HEK293 (cell line): ENCODE measurements at regions not wholly inside any gene's neighbourhood (a gene's known extent, or its start where the extent isn't known, plus 50 kb on each side); places are given as distances from the start of the nearest gene placed in this dataset.

Experiments used
- CTCF ChIA-PET: fragments of 350-600 bp; formaldehyde crosslinking; extraction: SDS; loops from one replicate; lab custom pipeline; 2021; ENCODE audit warnings: antibody characterized with exemption; lab: Yijun Ruan, JAX
- POLR2A ChIA-PET: fragments of 300-600 bp; formaldehyde crosslinking; extraction: SDS; loops from one replicate; lab custom pipeline; 2020; ENCODE audit warnings: antibody characterized with exemption, inconsistent platforms; lab: Yijun Ruan, JAX
- H3K27ac ChIP-seq: fragments of 200-500 bp; sonication (Bioruptor generic); 2 replicates; pipeline ENCODE4 v1.5.1; 2014; ENCODE audit warnings: low read depth, low read length, control low read depth, inconsistent platforms; ENCODE audit errors: extremely low read depth
- H3K36me3 ChIP-seq, 2 experiments: fragments of 200-500 bp in 1 of 2; sonication (Bioruptor generic) in 1 of 2; 1 replicate in 1 of 2; 2 replicates in 1 of 2; pipeline ENCODE4 v1.5.1; 2014 to 2017; ENCODE audit warnings: inconsistent platforms in 2 of 2, low read length in 2 of 2; ENCODE audit not compliant: control insufficient read depth in 2 of 2, insufficient read depth in 1 of 2
- H3K4me1 ChIP-seq: fragments of 200-500 bp; sonication (Bioruptor generic); 2 replicates; pipeline ENCODE4 v1.5.1; 2014; ENCODE audit warnings: mild to moderate bottlenecking, low read length, inconsistent platforms; ENCODE audit not compliant: control insufficient read depth, insufficient read depth
- H3K4me3 ChIP-seq: 2 replicates; pipeline ENCODE4 v1.5.1; 2011; ENCODE audit warnings: low read depth, mild to moderate bottlenecking, control low read depth, low read length, moderate library complexity
- H3K9me3 ChIP-seq: fragments of 200-500 bp; sonication (Bioruptor generic); 2 replicates; pipeline ENCODE4 v1.5.1; 2014; ENCODE audit warnings: low read depth, low read length, inconsistent platforms; ENCODE audit not compliant: control insufficient read depth, insufficient read depth
- IKZF3 ChIP-seq: fragments of 450-650 bp; IDR thresholded peaks from 2 replicates; pipeline ENCODE4 v1.5.0; 2018; ENCODE audit warnings: missing biosample characterization, mild to moderate bottlenecking, missing genetic modification characterization, moderate library complexity
- KLF1 ChIP-seq: fragments of 450-650 bp; formaldehyde crosslinking; IDR thresholded peaks from 2 replicates; pipeline ENCODE4 v1.5.1; 2016; ENCODE audit warnings: missing biosample characterization, missing genetic modification characterization
- OVOL3 ChIP-seq: fragments of 450-650 bp; formaldehyde crosslinking; IDR thresholded peaks from 2 replicates; pipeline ENCODE4 v1.5.1; 2016; ENCODE audit warnings: missing biosample characterization, missing genetic modification characterization
- SP2 ChIP-seq: fragments of 450-650 bp; formaldehyde crosslinking; IDR thresholded peaks from 2 replicates; pipeline ENCODE4 v1.5.1; 2016; ENCODE audit warnings: missing biosample characterization, missing genetic modification characterization
- ZBTB8A ChIP-seq: fragments of 450-650 bp; formaldehyde crosslinking; IDR thresholded peaks from 2 replicates; pipeline ENCODE4 v1.5.1; 2016; ENCODE audit warnings: missing biosample characterization, missing genetic modification characterization
- ZNF174 ChIP-seq: fragments of 450-650 bp; formaldehyde crosslinking; IDR thresholded peaks from 2 replicates; pipeline ENCODE4 v1.5.0; 2017; ENCODE audit warnings: missing biosample characterization, mild to moderate bottlenecking, missing genetic modification characterization
- ZNF24 ChIP-seq: fragments of 450-650 bp; formaldehyde crosslinking; IDR thresholded peaks from 2 replicates; pipeline ENCODE4 v1.5.1; 2016; ENCODE audit warnings: missing biosample characterization, missing genetic modification characterization
- ZNF274 ChIP-seq, 2 experiments: fragments of 200-500 bp in 1 of 2; fragments of 450-650 bp in 1 of 2; sonication (Bioruptor generic) in 1 of 2; formaldehyde crosslinking in 1 of 2; IDR thresholded peaks; 2 replicates each; pipeline versions ENCODE4 v1.5.1 to v1.6.1; 2014 to 2016; ENCODE audit warnings: borderline replicate concordance in 1 of 2, inconsistent platforms in 1 of 2, low read length in 1 of 2, missing biosample characterization in 1 of 2, missing genetic modification characterization in 1 of 2
- ZNF311 ChIP-seq: fragments of 450-650 bp; formaldehyde crosslinking; IDR thresholded peaks from 2 replicates; pipeline ENCODE4 v1.5.1; 2017; ENCODE audit warnings: missing biosample characterization, missing genetic modification characterization, borderline replicate concordance
- ZSCAN23 ChIP-seq: fragments of 450-650 bp; formaldehyde crosslinking; IDR thresholded peaks from 2 replicates; pipeline ENCODE4 v1.5.1; 2016; ENCODE audit warnings: missing biosample characterization, missing genetic modification characterization
- TF ChIP-seq, protein P1 (sequence below): fragments of 450-650 bp; formaldehyde crosslinking; IDR thresholded peaks from 2 replicates; pipeline ENCODE4 v1.5.1; 2016; ENCODE audit warnings: missing biosample characterization, missing genetic modification characterization
- TF ChIP-seq, protein P2 (sequence below): fragments of 450-650 bp; formaldehyde crosslinking; conservative IDR thresholded peaks from 2 replicates; pipeline ENCODE4 v1.5.1; 2016; ENCODE audit warnings: low read depth, missing biosample characterization, missing genetic modification characterization
- TF ChIP-seq, protein P3 (sequence below): fragments of 450-650 bp; formaldehyde crosslinking; IDR thresholded peaks from 2 replicates; pipeline ENCODE4 v1.5.1; 2016; ENCODE audit warnings: missing biosample characterization, missing genetic modification characterization
- TF ChIP-seq, protein P4 (sequence below): fragments of 450-650 bp; formaldehyde crosslinking; IDR thresholded peaks from 2 replicates; pipeline ENCODE4 v1.5.1; 2016; ENCODE audit warnings: missing biosample characterization, missing genetic modification characterization
- TF ChIP-seq, protein P5 (sequence below): fragments of 450-650 bp; formaldehyde crosslinking; IDR thresholded peaks from 2 replicates; pipeline ENCODE4 v1.5.1; 2017; ENCODE audit warnings: missing biosample characterization, missing genetic modification characterization

DNA sequence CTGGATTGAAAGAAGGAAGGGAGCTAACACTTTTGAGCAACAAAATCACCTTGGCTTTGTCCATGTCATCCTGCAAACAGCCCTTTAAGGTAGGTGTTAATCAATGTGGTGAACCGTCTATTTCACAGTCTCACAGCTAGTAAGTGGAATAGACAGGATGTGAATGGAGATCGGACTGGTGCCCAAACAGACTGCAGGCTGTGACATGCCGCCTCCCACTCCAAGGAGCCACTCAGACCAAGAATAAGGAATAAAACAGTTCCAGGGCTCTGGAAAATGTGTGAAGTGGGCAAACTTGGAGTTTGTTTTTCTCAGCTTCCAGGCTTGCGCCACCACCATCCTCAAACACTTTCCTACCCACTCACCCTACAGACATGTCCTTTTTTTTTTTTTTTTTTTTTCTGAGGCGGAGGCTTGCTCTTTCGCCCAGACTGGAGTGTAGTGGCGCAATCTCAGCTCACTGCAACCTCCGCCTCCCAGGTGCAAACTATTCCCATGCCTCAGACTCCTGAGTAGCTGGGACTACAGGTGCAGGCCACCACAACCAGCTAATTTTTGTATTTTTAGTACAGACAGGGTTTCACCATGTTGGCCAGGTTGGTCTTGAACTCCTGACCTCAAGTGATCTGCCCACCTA, 57.7 kb upstream of the SEC24B start:
- Histone ChIP-seq H3K9me3 (no peaks in the 10 kb centered on the region), H3K4me3 (no peak overlapping the region)
- TF ChIP-seq ZNF24 (tag by site-specific recombination) (no peak), ZBTB8A (tag by site-specific recombination) (no peak), OVOL3 (tag by site-specific recombination) (no peak), ZNF274 (IDR thresholded peaks at IDR 0.05; ENCODE audit: low read length) (no peak), ZNF274 (tag by site-specific recombination; IDR thresholded peaks at IDR 0.05; ENCODE audit: borderline replicate concordance) (no peak), ZNF174 (tag by site-specific recombination) (no peak), ZSCAN23 (tag by site-specific recombination) (no peak), ZNF311 (tag by site-specific recombination) (no peak), SP2 (no peak)
- TF ChIP-seq, protein P1, sequence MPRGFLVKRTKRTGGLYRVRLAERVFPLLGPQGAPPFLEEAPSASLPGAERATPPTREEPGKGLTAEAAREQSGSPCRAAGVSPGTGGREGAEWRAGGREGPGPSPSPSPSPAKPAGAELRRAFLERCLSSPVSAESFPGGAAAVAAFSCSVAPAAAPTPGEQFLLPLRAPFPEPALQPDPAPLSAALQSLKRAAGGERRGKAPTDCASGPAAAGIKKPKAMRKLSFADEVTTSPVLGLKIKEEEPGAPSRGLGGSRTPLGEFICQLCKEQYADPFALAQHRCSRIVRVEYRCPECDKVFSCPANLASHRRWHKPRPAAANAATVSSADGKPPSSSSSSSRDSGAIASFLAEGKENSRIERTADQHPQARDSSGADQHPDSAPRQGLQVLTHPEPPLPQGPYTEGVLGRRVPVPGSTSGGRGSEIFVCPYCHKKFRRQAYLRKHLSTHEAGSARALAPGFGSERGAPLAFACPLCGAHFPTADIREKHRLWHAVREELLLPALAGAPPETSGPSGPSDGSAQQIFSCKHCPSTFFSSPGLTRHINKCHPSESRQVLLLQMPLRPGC (tag by site-specific recombination), result no peak
- TF ChIP-seq, protein P2, sequence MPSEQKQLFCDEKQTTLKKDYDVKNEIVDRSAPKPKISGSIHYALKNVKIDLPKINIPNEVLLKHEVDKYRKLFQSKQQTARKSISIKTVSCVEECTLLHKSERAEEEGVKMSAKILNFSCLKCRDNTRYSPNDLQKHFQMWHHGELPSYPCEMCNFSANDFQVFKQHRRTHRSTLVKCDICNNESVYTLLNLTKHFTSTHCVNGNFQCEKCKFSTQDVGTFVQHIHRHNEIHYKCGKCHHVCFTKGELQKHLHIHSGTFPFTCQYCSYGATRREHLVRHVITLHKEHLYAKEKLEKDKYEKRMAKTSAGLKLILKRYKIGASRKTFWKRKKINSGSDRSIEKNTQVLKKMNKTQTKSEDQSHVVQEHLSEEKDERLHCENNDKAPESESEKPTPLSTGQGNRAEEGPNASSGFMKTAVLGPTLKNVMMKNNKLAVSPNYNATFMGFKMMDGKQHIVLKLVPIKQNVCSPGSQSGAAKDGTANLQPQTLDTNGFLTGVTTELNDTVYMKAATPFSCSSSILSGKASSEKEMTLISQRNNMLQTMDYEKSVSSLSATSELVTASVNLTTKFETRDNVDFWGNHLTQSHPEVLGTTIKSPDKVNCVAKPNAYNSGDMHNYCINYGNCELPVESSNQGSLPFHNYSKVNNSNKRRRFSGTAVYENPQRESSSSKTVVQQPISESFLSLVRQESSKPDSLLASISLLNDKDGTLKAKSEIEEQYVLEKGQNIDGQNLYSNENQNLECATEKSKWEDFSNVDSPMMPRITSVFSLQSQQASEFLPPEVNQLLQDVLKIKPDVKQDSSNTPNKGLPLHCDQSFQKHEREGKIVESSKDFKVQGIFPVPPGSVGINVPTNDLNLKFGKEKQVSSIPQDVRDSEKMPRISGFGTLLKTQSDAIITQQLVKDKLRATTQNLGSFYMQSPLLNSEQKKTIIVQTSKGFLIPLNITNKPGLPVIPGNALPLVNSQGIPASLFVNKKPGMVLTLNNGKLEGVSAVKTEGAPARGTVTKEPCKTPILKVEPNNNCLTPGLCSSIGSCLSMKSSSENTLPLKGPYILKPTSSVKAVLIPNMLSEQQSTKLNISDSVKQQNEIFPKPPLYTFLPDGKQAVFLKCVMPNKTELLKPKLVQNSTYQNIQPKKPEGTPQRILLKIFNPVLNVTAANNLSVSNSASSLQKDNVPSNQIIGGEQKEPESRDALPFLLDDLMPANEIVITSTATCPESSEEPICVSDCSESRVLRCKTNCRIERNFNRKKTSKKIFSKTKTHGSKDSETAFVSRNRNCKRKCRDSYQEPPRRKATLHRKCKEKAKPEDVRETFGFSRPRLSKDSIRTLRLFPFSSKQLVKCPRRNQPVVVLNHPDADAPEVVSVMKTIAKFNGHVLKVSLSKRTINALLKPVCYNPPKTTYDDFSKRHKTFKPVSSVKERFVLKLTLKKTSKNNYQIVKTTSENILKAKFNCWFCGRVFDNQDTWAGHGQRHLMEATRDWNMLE (tag by site-specific recombination), result no peak
- TF ChIP-seq, protein P3, sequence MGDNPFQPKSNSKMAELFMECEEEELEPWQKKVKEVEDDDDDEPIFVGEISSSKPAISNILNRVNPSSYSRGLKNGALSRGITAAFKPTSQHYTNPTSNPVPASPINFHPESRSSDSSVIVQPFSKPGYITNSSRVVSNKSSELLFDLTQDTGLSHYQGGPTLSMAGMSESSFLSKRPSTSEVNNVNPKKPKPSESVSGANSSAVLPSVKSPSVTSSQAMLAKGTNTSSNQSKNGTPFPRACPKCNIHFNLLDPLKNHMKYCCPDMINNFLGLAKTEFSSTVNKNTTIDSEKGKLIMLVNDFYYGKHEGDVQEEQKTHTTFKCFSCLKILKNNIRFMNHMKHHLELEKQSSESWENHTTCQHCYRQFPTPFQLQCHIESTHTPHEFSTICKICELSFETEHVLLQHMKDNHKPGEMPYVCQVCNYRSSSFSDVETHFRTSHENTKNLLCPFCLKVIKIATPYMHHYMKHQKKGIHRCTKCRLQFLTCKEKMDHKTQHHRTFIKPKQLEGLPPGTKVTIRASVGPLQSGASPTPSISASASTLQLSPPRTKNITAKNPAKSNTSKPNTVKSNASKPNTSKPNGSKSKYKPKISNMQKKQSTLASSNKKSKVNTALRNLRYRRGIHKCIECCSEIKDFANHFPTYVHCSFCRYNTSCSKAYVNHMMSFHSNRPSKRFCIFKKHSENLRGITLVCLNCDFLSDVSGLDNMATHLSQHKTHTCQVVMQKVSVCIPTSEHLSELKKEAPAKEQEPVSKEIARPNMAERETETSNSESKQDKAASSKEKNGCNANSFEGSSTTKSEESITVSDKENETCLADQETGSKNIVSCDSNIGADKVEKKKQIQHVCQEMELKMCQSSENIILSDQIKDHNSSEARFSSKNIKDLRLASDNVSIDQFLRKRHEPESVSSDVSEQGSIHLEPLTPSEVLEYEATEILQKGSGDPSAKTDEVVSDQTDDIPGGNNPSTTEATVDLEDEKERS (tag by site-specific recombination), result no peak
- TF ChIP-seq, protein P4, sequence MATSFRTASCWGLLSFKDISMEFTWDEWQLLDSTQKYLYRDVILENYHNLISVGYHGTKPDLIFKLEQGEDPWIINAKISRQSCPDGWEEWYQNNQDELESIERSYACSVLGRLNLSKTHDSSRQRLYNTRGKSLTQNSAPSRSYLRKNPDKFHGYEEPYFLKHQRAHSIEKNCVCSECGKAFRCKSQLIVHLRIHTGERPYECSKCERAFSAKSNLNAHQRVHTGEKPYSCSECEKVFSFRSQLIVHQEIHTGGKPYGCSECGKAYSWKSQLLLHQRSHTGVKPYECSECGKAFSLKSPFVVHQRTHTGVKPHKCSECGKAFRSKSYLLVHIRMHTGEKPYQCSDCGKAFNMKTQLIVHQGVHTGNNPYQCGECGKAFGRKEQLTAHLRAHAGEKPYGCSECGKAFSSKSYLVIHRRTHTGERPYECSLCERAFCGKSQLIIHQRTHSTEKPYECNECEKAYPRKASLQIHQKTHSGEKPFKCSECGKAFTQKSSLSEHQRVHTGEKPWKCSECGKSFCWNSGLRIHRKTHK (tag by site-specific recombination), result no peak
- TF ChIP-seq, all 188 proteins: peak for 0
- Histone ChIP-seq H3K36me3 (no peaks in the 10 kb centered on the region), H3K27ac (no peak overlapping the region), H3K4me1 (no peaks in the 10 kb centered on the region)
- ChIA-PET POLR2A (no interaction called here), CTCF (no interaction called here)

DNA sequence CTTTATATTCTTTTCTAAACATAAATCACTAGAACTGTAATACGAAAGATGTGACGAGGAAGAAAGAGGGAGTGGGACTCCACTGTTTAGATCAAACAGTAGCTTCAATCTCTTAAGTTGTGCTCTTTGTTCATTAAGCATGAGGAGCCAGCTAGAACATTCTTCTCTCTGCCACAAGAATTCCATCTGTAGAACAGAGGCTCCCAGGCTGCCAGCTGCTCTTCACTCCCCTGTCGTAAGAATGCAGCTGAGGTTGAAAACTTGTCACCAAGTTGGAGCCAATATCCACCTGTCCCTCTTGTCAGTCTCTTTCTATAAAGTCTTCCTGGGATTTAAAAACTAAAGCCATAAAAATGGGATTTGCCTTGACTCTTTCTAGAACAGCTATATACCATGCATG, 65.0 kb upstream of the SEC24B start:
- ChIA-PET CTCF (no interaction called here), POLR2A (no interaction called here)
- Histone ChIP-seq H3K36me3 (no peaks in the 10 kb centered on the region), H3K9me3 (no peaks in the 10 kb centered on the region), H3K27ac (no peak overlapping the region), H3K4me3 (no peak overlapping the region), H3K4me1 (no peaks in the 10 kb centered on the region)
- no peak for TF ChIP-seq KLF1
- no peak for TF ChIP-seq IKZF3
- TF ChIP-seq, protein P5, sequence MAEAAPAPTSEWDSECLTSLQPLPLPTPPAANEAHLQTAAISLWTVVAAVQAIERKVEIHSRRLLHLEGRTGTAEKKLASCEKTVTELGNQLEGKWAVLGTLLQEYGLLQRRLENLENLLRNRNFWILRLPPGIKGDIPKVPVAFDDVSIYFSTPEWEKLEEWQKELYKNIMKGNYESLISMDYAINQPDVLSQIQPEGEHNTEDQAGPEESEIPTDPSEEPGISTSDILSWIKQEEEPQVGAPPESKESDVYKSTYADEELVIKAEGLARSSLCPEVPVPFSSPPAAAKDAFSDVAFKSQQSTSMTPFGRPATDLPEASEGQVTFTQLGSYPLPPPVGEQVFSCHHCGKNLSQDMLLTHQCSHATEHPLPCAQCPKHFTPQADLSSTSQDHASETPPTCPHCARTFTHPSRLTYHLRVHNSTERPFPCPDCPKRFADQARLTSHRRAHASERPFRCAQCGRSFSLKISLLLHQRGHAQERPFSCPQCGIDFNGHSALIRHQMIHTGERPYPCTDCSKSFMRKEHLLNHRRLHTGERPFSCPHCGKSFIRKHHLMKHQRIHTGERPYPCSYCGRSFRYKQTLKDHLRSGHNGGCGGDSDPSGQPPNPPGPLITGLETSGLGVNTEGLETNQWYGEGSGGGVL (tag by site-specific recombination), result no peak
